ENCODE measurements at regions not wholly inside any gene's neighbourhood (a gene's known extent, or its start where the extent isn't known, plus 50 kb on each side); places are given as distances from the start of the nearest gene placed in this dataset.

DNA sequence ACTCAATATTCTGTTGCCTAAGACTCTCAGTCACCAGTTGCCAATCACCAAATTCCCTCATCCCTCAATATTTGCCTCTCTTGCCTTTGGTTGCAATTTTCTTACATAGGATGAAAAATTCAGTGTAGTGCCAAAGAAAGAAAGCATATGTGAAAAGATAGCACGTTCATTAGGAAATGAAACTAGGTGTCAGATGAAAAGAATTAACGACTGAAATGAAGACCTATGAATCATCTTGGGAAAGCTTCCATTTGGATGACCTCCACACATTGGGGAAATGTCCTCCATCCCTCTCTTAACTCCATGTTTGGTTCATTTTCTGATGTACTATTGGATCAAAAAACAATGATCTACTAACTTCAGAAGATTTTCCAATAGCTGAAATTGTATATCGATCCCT is 145.1 kb upstream of the MEOX2 start:
- no peak for TF ChIP-seq ARNT (IDR thresholded peaks at IDR 0.05)
- CTCF ChIA-PET, result no interaction called here
- no peak for DNase-seq (ENCODE audit: extremely low spot score)
- POLR2A ChIA-PET, result no interaction called here

DNA sequence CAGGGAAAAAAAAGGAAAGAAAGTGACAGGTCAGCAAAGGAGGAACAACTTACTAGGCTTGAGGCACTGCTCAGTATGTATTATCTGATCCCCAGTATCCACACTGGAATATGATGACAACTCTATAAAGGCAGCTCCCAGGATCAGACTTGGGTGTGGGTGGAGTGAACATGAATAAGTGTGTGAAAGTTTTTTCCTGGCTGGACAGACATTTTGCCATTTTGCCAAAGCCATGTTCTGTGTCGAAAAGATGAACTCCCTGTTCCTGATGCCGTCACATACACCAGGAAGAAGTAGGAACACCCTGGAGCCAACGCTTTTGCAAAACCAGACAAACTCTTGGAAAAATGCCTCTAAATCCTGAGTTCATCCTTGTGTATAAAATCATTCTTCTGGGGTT is 143.2 kb upstream of the MEOX2 start:
- TF ChIP-seq FOXK2 (IDR thresholded peaks at IDR 0.05) (no peak), SUZ12 (IDR thresholded peaks at IDR 0.05) (no peak), TARDBP (IDR thresholded peaks at IDR 0.05) (no peak), NFRKB (IDR thresholded peaks at IDR 0.05) (no peak), ARNT (IDR thresholded peaks at IDR 0.05) (no peak), CTBP1 (IDR thresholded peaks at IDR 0.05; ENCODE audit: borderline replicate concordance) (no peak), LEF1 (IDR thresholded peaks at IDR 0.05; ENCODE audit: borderline replicate concordance) (no peak), HDGF (IDR thresholded peaks at IDR 0.05; ENCODE audit: borderline replicate concordance) (no peak)
- CTCF ChIA-PET, result no interaction called here
- POLR2A ChIA-PET, result no interaction called here
- no peak for DNase-seq (ENCODE audit: extremely low spot score)

- ChIA-PET POLR2A (no interaction called here), CTCF (no interaction called here)
- TF ChIP-seq SUZ12 (IDR thresholded peaks at IDR 0.05), result no peak
- no peak for TF ChIP-seq FOXK2 (IDR thresholded peaks at IDR 0.05)
- TF ChIP-seq HDGF (IDR thresholded peaks at IDR 0.05; ENCODE audit: borderline replicate concordance), result no peak
- TF ChIP-seq CTBP1 (IDR thresholded peaks at IDR 0.05; ENCODE audit: borderline replicate concordance), result no peak
- no peak for TF ChIP-seq PKNOX1 (IDR thresholded peaks at IDR 0.05)
- no peak for TF ChIP-seq FOXA1 (IDR thresholded peaks at IDR 0.05)
- TF ChIP-seq TARDBP (IDR thresholded peaks at IDR 0.05), result no peak
- TF ChIP-seq NFRKB (IDR thresholded peaks at IDR 0.05), result no peak
- no peak for TF ChIP-seq ELF4 (IDR thresholded peaks at IDR 0.05)
- no peak for TF ChIP-seq SP1 (IDR thresholded peaks at IDR 0.05)
- no peak for TF ChIP-seq ARNT (IDR thresholded peaks at IDR 0.05)
- no peak for TF ChIP-seq LEF1 (IDR thresholded peaks at IDR 0.05; ENCODE audit: borderline replicate concordance)
- no peak for TF ChIP-seq BHLHE40 (IDR thresholded peaks at IDR 0.05; ENCODE audit: borderline replicate concordance)
- TF ChIP-seq FOXM1 (IDR thresholded peaks at IDR 0.05; ENCODE audit: borderline replicate concordance), result no peak
- no peak for TF ChIP-seq ZNF384 (IDR thresholded peaks at IDR 0.05)
- TF ChIP-seq L3MBTL2 (conservative IDR thresholded peaks at IDR 0.05), result no peak
- DNase-seq (ENCODE audit: extremely low spot score), result no peak
These were observed 142.4 kb upstream of the MEOX2 start for GRCh38 chr7:15828881-15829280.

DNA sequence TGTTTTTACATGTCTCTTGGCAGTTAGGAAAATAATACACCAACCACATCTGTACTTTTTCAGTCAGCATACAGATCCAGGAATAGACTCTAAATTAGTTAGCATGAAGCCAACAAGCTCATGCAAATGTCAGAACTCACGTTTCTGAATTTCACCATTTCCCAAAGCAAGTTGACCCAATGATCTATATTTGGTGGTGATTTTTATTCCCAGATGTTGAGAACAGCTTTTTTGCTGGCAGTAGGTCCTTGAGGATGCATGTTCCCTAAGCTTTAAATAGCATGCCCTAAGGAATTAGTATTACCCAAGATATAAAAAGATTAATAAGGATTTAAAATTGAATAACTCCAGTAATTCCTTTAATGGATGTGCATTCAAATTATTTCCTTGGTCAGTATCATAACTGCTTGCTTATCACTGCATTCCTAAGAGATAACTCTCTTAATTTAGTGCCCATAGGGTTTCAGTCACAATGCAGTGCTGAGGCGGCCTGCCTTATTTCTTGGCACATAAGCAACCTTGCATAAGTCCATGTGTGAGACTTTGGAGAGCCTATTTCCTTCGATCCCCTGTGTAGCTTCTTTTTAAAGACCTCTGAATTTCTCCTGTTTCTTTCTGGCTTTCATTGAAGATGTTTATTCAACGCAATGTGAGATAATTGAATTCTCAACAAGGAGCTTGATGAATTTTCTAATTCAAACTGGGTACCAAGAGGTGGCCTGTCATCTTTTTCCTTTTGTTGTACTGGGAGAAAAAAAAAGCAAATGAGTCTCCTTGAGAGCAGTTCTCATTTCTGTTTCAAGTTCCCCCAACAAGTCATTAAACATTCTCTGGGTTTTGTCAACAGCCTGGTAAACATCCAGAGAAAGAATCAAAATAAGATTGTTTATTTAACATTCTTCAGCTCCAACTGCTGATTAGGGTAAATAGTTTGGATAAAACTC is 135.3 kb upstream of the MEOX2 start:
- ChIA-PET POLR2A (no interaction called here), CTCF (interaction anchor here (0.6 kb wide), 1 partner anchor 676 kb away, joined by 3 read pairs; no protein-coding TSS in a partner anchor)

GRCh38 chr7:15820319-15820718 is 133.8 kb upstream of the MEOX2 start:
- DNase-seq (ENCODE audit: extremely low spot score), result no peak
- TF ChIP-seq ARNT (IDR thresholded peaks at IDR 0.05) (no peak), NFRKB (IDR thresholded peaks at IDR 0.05) (no peak), PKNOX1 (IDR thresholded peaks at IDR 0.05) (no peak), HDGF (IDR thresholded peaks at IDR 0.05; ENCODE audit: borderline replicate concordance) (no peak), CTBP1 (IDR thresholded peaks at IDR 0.05; ENCODE audit: borderline replicate concordance) (no peak), BHLHE40 (IDR thresholded peaks at IDR 0.05; ENCODE audit: borderline replicate concordance) (no peak), FOXK2 (IDR thresholded peaks at IDR 0.05) (no peak), FOXA1 (IDR thresholded peaks at IDR 0.05) (no peak), ZNF384 (IDR thresholded peaks at IDR 0.05) (no peak)
- POLR2A ChIA-PET, result no interaction called here
- CTCF ChIA-PET, result no interaction called here

More for the DNA sequence above, 135.3 kb upstream of the MEOX2 start:
- TF ChIP-seq ELF4 (IDR thresholded peaks at IDR 0.05) (no peak), NFRKB (IDR thresholded peaks at IDR 0.05) (no peak), ZNF384 (IDR thresholded peaks at IDR 0.05) (no peak), PKNOX1 (IDR thresholded peaks at IDR 0.05) (no peak), BHLHE40 (IDR thresholded peaks at IDR 0.05; ENCODE audit: borderline replicate concordance) (no peak), SP1 (IDR thresholded peaks at IDR 0.05) (no peak), TARDBP (IDR thresholded peaks at IDR 0.05) (no peak), FOXK2 (IDR thresholded peaks at IDR 0.05) (no peak), FOXM1 (IDR thresholded peaks at IDR 0.05; ENCODE audit: borderline replicate concordance) (no peak), HDGF (IDR thresholded peaks at IDR 0.05; ENCODE audit: borderline replicate concordance) (no peak), L3MBTL2 (conservative IDR thresholded peaks at IDR 0.05) (no peak), LEF1 (IDR thresholded peaks at IDR 0.05; ENCODE audit: borderline replicate concordance) (no peak), ARNT (IDR thresholded peaks at IDR 0.05) (no peak), SUZ12 (IDR thresholded peaks at IDR 0.05) (no peak), FOXA1 (IDR thresholded peaks at IDR 0.05) (no peak)
- DNase-seq (ENCODE audit: extremely low spot score), result no peak

- ChIA-PET POLR2A (no interaction called here), CTCF (no interaction called here)
- TF ChIP-seq ARNT (IDR thresholded peaks at IDR 0.05) (no peak), ZNF384 (IDR thresholded peaks at IDR 0.05) (no peak), FOXA1 (IDR thresholded peaks at IDR 0.05) (no peak), TARDBP (IDR thresholded peaks at IDR 0.05) (no peak), FOXM1 (IDR thresholded peaks at IDR 0.05; ENCODE audit: borderline replicate concordance) (no peak), ELF4 (IDR thresholded peaks at IDR 0.05) (no peak), FOXK2 (IDR thresholded peaks at IDR 0.05) (no peak), BHLHE40 (IDR thresholded peaks at IDR 0.05; ENCODE audit: borderline replicate concordance) (no peak)
- no peak for DNase-seq (ENCODE audit: extremely low spot score)
These were observed 130.4 kb upstream of the MEOX2 start for GRCh38 chr7:15816835-15817426.
